GM19452 (cell line): ENCODE measurements at regions not wholly inside any gene's neighbourhood (a gene's known extent, or its start where the extent isn't known, plus 50 kb on each side); places are given as distances from the start of the nearest gene placed in this dataset.

Experiments used
- ATAC-seq: cut with Tn5 transposase; IDR thresholded peaks from one replicate; pipeline ENCODE4 v1.9.1; 2021; ENCODE audit not compliant: unreplicated experiment

- no peak for ATAC-seq
Measured at GRCh38 chr7:41755096-41755495, 52.2 kb upstream of the INHBA start.

GRCh38 chr7:41754046-41754445 is 51.2 kb upstream of the INHBA start:
- ATAC-seq, result no peak
